Midbrain (tissue), 1 donor: ENCODE measurements at regions not wholly inside any gene's neighbourhood (a gene's known extent, or its start where the extent isn't known, plus 50 kb on each side); places are given as distances from the start of the nearest gene placed in this dataset.

Source experiments
- DNase-seq: peaks from one replicate; lab custom pipeline; 2025; lab: John Stamatoyannopoulos, UW

DNA sequence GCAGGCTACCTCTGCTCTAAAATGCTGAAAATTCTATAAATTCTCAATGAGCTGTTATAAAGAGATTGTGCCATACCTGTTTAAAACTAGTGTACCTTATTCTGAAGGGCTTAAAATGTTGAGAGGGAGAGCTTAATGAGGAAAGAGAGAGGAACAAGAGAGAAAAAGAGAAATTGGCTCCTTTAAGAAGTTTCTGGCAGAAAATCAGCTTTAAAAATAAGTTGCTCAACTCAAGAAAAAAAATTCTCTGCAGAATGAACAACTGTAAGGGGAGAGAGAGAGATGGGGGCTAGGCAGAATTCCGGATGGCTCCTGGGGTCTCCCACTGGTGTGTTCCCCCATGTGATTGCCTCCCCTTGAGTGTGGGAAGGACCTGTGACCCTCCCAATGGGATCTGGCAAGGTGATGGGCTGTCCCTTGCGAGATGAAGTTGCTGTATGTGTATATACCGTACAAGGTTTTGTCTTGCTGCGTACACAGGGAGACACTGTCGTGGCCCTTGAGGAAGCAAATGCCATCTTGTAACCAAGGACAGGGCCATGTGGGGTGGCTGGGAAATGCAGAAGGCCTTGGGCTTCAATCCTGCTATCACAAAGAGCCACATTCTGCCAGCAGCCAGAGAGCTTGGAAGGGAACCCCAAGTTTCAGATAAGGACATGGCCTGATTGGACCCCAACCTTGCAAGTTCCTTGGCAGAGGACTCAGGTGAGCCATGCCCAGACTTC lies 64.3 kb upstream of the S1PR3 start:
- no peak for DNase-seq

DNA sequence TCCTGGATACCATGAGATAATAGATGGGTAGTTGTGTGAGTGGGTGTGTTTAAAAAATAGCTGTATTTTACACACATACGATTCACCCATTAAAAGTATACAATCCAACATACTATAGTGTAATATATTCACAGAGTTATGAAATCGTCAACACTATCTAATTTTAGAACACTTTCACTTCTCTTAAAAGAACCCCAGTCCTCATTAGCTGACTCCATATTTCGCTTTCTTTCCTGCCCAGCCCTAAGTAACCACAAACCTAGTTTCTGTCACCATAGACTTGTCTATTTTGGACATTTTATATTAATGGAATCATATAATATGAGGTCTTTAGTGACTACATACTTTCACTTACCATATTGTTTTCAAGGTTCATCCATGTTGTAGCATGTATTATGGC lies 63.8 kb upstream of the S1PR3 start:
- DNase-seq, result no peak

DNA sequence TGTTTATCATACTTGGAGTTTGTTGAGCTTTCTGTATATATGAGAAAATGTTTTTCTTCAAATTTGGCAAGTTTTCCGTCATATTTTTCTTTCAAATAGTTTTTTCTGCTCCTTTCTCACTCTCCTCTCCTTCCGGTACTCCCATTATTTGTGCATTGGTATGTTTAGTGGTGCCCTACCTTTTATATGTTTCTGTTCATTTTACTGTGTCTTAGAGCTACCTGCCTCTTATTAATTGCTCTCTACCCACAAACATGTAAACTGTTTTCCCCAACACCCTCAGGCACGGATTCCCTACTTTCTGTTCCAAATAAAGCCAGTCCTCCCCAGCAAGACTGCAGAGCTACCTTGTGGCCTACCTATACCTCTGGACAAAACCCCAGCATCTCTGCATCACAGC lies 60.6 kb upstream of the S1PR3 start:
- DNase-seq, result no peak

DNA sequence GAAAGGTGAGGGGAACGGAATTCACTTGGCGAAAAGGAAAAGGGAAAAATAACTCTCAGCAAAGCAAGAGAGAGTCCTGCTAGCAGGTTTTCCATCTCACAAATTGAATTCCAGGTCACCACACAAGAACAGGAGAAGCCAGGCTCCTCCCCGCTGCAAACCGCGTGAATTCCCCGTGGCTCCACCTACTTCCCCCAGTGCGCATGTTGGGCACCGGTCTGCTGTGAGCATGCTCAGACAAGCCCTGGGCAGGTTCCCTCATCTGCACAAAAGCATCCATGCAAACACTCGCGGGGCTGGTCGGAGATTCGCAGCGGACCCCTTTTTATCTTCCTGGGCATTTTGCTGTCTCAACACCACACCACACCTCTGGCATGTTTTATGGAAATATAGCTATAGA lies 58.5 kb upstream of the S1PR3 start:
- DNase-seq, result no peak

DNA sequence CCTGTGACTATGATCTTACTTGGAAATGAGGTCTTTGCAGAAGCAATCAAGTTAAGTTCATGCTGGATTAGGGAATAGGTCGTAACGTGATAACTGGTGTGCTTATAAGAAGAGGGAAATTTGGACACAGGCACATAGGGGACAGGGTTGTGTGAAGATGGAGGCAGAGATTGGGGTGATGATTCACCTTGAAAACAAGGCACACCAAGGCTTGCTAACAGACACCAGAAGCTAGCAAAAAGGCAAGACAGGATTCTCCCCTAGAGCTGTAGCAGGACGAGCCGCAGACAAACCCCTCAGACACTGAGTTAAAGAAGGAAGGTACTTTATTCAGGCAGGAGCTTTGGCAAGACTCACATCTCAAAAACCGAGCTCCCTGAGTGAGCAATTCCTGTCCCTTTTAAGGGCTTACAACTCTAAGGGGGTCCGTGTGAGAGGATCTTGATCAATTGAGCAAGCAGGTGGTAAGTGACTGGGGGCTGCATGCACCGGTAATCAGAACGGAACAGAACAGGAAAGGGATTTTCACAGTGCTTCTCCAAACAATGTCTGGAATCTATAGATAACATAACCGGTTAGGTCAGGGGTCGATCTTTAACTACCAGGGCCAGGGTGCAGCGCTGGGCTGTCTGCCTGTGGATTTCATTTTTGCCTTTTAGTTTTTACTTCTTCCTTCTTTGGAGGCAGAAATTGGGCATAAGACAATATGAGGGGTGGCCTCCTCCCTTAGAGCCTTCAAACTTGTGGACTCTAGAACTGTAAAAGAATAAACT lies 57.5 kb upstream of the S1PR3 start:
- DNase-seq, result no peak

DNA sequence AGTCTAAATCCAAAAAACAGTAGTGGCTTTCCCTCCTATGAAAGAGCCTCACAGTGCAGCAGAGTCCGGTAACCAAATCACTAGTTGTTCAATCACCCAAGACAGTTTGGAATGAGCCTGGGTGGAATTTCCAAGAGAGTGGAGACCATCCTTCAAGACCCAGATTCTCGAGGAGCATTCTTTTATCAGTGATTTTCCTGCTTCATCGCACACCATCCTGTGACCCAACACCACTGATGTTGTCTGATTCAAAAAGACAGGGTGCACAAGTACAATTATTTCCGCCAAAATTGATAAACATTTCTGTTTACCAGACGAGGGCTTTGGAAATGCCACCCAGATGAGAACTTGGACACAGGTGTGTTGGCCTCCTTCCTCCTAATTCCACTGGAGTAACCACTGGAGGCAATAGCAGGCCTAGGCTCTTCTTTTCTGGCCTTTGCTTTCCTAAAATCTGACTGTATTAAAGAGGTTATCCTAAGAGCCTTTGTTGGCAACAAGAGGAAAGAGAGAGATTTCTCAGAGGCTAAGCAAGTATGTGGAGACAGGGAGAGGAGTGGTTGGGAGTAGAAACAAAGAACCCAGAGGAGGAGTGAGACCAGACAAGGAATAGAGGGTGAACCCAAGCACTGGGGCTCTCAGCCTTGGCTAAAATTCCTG lies 56.3 kb upstream of the S1PR3 start:
- DNase-seq, result no peak

DNA sequence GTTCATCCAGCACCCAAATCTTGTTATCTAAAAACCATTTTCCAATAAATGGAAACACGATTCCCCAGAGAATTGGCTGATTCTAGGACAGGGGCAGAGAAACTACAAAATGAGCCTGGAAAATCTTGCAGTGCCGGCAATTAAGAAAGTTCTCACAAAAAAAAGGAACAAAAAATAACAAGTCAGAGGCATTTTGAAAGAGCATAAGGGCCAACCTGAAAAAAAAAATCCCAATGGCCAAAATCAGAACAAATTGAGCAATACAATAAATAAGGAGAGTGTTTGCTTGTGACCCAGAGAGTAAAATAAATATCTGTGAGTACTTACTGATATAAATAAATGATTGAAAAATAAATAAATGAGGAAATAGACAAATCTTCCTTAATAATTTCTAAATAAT lies 55.1 kb upstream of the S1PR3 start:
- DNase-seq, result no peak

DNA sequence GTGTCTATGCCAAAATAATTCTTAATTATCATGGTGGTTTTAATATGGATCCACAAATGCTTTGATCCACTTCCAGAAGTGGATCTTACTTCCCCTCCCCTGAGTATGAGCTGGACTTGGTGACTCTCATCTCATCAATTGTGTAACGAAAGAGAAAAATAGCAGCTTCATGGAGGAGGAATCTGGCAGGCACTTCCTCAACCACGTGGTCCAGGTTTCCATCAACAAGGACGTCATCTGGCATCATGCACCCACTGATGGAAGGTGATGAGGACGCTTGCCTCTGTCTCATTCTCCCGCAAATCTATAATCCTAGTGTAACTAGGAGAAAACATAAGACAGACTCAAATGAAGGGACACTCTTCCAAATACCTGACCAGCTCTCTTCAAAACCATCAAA lies 54.6 kb upstream of the S1PR3 start:
- DNase-seq, result no peak

DNA sequence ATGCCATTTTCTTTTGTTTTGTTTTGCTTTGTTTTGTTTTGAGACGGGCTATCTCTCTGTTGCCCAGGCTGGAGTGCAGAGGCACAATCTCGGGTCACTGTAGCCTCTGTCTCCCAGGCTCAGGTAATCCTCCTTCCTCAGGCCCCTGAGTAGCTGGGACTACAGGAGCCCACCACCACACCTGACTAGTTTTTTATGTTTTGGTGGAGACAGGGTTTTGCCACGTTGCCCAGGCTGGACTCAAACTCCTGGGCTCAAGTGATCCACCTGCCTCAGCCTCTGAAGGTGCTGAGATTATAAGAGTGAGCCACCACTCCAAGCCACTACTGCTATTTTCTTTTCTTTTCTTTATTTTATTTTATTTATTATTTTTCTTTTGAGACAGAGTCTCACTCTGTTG lies 54.0 kb upstream of the S1PR3 start:
- no peak for DNase-seq

DNA sequence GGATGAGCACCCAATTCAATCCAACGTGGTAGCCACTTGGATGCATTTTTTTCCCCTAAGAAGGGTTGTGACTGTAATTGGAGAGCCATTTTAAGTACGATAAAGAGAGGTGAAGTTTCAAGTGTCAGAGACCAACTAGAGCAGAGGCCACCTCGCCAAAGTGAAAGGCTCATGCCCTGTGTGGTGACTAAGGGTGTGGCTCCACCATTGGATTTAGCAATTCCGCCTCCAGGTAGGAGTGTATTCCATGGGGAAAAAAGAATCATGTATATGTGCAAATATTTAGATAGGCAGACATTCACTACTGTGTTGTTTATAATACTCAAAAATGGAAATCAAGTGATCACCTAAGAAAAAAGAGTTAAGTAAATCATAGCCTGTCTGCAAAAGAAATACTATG lies 53.1 kb upstream of the S1PR3 start:
- no peak for DNase-seq
